Loucy (cell line): ENCODE measurements at regions not wholly inside any gene's neighbourhood (a gene's known extent, or its start where the extent isn't known, plus 50 kb on each side); places are given as distances from the start of the nearest gene placed in this dataset.

ENCODE experiments used
- CTCF ChIP-seq: fragments of 200-600 bp; sonication (generic); conservative IDR thresholded peaks from 2 replicates; pipeline ENCODE4 v1.5.1; 2014; ENCODE audit warnings: mild to moderate bottlenecking, antibody characterized with exemption, low read length
- EZH2phosphoT487 ChIP-seq: fragments of 200-600 bp; IDR thresholded peaks from 2 replicates; pipeline ENCODE4 v1.6.1; 2018; ENCODE audit warnings: antibody characterized with exemption, mild to moderate bottlenecking, moderate library complexity, borderline replicate concordance

GRCh38 chr6:118715376-118715775 is 64.0 kb upstream of the CEP85L start:
- TF ChIP-seq CTCF (no peak), EZH2phosphoT487 (no peak)
